Peyer's patch (tissue), 4 donors: ENCODE measurements at regions not wholly inside any gene's neighbourhood (a gene's known extent, or its start where the extent isn't known, plus 50 kb on each side); places are given as distances from the start of the nearest gene placed in this dataset.

Experiments used
- POLR2A ChIP-seq, 2 donors: fragments of 450-650 bp; IDR thresholded peaks; one replicate each; pipeline ENCODE4 v1.5.1; 2017; ENCODE audit warnings: antibody characterized with exemption in 2 of 2, mild to moderate bottlenecking in 2 of 2, moderate library complexity in 2 of 2
- TF ChIP-seq, protein P1 (sequence below), 6 experiments: fragments of 450-650 bp in 4 of 6; fragments of 200-600 bp in 2 of 6; sonication (generic) in 1 of 6; IDR thresholded peaks; one replicate each; pipeline ENCODE4 v1.5.1; 2017 to 2019; ENCODE audit warnings: antibody characterized with exemption in 6 of 6, mild to moderate bottlenecking in 3 of 6, moderate library complexity in 1 of 6

- TF ChIP-seq, protein P1, sequence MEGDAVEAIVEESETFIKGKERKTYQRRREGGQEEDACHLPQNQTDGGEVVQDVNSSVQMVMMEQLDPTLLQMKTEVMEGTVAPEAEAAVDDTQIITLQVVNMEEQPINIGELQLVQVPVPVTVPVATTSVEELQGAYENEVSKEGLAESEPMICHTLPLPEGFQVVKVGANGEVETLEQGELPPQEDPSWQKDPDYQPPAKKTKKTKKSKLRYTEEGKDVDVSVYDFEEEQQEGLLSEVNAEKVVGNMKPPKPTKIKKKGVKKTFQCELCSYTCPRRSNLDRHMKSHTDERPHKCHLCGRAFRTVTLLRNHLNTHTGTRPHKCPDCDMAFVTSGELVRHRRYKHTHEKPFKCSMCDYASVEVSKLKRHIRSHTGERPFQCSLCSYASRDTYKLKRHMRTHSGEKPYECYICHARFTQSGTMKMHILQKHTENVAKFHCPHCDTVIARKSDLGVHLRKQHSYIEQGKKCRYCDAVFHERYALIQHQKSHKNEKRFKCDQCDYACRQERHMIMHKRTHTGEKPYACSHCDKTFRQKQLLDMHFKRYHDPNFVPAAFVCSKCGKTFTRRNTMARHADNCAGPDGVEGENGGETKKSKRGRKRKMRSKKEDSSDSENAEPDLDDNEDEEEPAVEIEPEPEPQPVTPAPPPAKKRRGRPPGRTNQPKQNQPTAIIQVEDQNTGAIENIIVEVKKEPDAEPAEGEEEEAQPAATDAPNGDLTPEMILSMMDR (IDR thresholded peaks at IDR 0.05): no peak
- no peak for TF ChIP-seq POLR2A (IDR thresholded peaks at IDR 0.05)
Observed at GRCh38 chr11:29584342-29584741, 432.5 kb downstream of the KCNA4 start.
